ENCODE measurements at regions not wholly inside any gene's neighbourhood (a gene's known extent, or its start where the extent isn't known, plus 50 kb on each side); places are given as distances from the start of the nearest gene placed in this dataset.

DNA sequence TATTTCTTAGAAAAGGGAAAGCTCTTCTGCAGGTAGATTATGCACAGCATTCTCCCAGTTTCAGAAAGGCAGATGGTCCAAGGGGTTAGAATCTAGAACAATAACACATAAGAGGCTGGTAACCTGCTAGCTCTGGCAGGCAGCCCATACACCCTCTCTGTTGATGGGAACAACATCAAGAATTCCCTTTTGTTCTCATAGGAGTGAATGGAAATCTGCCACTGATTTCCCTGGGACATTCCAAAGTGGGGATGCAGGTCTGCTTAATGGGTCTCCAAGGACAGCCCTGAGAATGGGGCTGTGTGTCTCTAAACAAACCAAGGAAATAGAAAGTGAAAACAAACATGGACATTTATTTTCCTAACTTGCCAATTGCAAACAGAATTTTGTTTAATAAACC is 456.8 kb downstream of the EBF1 start:
- Mint-ChIP-seq H3K36me3 (no peaks in the 10 kb centered on the region), H3K4me3 (no peak overlapping the region), H3K9me3 (peaks cover 2% of the 10 kb centered on the region; the same call in 1 of the 2 replicates), H3K27ac (no peak overlapping the region), H3K27me3 (ENCODE audit: low read depth) (no peaks in the 10 kb centered on the region), H3K4me1 (peaks cover 26% of the 10 kb centered on the region)
- no peak for ATAC-seq
- ChIA-PET POLR2A (no interaction called here), CTCF (no interaction called here)
- TF ChIP-seq SP1 (CRISPR knock-in tag; conservative IDR thresholded peaks at IDR 0.05) (no peak), ZBTB21 (CRISPR knock-in tag; IDR thresholded peaks at IDR 0.05; ENCODE audit: borderline replicate concordance) (no peak), ELF4 (CRISPR knock-in tag; IDR thresholded peaks at IDR 0.05; ENCODE audit: low read depth) (no peak)
- no peak for DNase-seq (ENCODE audit: low spot score)

DNA sequence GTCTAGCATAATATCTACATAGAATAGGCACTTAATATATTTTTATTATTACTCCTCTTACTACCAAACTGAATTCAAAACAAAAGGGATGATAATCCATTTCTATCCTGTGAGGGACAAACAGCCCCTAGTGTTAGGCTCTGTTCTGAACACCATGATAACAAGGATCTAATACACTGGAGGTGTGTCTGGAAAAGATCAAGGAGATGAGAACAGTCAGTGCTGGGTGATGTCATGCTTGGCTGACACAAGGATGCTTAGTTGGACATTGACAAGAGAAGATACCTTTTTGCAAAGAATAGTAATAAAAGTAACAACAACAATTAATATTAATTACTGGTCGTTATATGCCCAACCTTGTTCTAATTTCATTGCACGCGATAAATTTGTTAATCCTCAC is 458.7 kb downstream of the EBF1 start:
- Mint-ChIP-seq H3K27me3 (ENCODE audit: low read depth) (no peaks in the 10 kb centered on the region), H3K4me3 (no peak overlapping the region), H3K27ac (no peak overlapping the region), H3K9me3 (no peaks in the 10 kb centered on the region), H3K4me1 (peaks cover 14% of the 10 kb centered on the region), H3K36me3 (no peaks in the 10 kb centered on the region)
- DNase-seq (ENCODE audit: low spot score) = no peak
- ChIA-PET CTCF (no interaction called here), POLR2A (no interaction called here)
- TF ChIP-seq ZNF671 (CRISPR knock-in tag; IDR thresholded peaks at IDR 0.05) (no peak), ZNF232 (CRISPR knock-in tag; IDR thresholded peaks at IDR 0.05) (no peak)
- TF ChIP-seq, protein P1, sequence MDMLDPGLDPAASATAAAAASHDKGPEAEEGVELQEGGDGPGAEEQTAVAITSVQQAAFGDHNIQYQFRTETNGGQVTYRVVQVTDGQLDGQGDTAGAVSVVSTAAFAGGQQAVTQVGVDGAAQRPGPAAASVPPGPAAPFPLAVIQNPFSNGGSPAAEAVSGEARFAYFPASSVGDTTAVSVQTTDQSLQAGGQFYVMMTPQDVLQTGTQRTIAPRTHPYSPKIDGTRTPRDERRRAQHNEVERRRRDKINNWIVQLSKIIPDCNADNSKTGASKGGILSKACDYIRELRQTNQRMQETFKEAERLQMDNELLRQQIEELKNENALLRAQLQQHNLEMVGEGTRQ (CRISPR knock-in tag; IDR thresholded peaks at IDR 0.05) = no peak
- TF ChIP-seq, protein P2, sequence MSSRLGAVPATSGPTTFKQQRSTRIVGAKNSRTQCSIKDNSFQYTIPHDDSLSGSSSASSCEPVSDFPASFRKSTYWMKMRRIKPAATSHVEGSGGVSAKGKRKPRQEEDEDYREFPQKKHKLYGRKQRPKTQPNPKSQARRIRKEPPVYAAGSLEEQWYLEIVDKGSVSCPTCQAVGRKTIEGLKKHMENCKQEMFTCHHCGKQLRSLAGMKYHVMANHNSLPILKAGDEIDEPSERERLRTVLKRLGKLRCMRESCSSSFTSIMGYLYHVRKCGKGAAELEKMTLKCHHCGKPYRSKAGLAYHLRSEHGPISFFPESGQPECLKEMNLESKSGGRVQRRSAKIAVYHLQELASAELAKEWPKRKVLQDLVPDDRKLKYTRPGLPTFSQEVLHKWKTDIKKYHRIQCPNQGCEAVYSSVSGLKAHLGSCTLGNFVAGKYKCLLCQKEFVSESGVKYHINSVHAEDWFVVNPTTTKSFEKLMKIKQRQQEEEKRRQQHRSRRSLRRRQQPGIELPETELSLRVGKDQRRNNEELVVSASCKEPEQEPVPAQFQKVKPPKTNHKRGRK (CRISPR knock-in tag; IDR thresholded peaks at IDR 0.05; ENCODE audit: borderline replicate concordance) = no peak
- TF ChIP-seq, protein P3, sequence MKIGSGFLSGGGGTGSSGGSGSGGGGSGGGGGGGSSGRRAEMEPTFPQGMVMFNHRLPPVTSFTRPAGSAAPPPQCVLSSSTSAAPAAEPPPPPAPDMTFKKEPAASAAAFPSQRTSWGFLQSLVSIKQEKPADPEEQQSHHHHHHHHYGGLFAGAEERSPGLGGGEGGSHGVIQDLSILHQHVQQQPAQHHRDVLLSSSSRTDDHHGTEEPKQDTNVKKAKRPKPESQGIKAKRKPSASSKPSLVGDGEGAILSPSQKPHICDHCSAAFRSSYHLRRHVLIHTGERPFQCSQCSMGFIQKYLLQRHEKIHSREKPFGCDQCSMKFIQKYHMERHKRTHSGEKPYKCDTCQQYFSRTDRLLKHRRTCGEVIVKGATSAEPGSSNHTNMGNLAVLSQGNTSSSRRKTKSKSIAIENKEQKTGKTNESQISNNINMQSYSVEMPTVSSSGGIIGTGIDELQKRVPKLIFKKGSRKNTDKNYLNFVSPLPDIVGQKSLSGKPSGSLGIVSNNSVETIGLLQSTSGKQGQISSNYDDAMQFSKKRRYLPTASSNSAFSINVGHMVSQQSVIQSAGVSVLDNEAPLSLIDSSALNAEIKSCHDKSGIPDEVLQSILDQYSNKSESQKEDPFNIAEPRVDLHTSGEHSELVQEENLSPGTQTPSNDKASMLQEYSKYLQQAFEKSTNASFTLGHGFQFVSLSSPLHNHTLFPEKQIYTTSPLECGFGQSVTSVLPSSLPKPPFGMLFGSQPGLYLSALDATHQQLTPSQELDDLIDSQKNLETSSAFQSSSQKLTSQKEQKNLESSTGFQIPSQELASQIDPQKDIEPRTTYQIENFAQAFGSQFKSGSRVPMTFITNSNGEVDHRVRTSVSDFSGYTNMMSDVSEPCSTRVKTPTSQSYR (CRISPR knock-in tag; IDR thresholded peaks at IDR 0.05) = no peak
- TF ChIP-seq, protein P4, sequence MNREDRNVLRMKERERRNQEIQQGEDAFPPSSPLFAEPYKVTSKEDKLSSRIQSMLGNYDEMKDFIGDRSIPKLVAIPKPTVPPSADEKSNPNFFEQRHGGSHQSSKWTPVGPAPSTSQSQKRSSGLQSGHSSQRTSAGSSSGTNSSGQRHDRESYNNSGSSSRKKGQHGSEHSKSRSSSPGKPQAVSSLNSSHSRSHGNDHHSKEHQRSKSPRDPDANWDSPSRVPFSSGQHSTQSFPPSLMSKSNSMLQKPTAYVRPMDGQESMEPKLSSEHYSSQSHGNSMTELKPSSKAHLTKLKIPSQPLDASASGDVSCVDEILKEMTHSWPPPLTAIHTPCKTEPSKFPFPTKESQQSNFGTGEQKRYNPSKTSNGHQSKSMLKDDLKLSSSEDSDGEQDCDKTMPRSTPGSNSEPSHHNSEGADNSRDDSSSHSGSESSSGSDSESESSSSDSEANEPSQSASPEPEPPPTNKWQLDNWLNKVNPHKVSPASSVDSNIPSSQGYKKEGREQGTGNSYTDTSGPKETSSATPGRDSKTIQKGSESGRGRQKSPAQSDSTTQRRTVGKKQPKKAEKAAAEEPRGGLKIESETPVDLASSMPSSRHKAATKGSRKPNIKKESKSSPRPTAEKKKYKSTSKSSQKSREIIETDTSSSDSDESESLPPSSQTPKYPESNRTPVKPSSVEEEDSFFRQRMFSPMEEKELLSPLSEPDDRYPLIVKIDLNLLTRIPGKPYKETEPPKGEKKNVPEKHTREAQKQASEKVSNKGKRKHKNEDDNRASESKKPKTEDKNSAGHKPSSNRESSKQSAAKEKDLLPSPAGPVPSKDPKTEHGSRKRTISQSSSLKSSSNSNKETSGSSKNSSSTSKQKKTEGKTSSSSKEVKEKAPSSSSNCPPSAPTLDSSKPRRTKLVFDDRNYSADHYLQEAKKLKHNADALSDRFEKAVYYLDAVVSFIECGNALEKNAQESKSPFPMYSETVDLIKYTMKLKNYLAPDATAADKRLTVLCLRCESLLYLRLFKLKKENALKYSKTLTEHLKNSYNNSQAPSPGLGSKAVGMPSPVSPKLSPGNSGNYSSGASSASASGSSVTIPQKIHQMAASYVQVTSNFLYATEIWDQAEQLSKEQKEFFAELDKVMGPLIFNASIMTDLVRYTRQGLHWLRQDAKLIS (CRISPR knock-in tag; IDR thresholded peaks at IDR 0.05; ENCODE audit: borderline replicate concordance) = no peak
- ATAC-seq = no peak

DNA sequence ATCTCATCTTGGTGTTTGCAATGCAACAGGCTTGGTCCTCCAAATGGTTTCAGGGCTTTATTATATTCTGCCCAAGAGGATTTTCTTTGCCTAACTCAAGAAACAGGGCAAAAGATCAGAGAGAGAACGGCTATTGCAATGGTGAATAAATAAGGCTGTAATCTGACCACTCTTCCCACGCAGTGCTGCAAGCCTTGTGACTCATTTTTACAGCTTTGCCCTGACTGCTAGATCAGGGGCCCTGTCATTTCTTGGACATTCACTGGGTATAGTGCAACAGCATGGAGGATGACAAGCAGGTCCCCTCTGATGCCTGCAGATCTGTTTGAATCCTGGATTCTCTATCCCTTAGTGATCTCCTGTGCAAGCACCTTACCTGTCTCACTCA is 459.1 kb downstream of the EBF1 start:
- H3K4me1 Mint-ChIP-seq = peaks cover 14% of the 10 kb centered on the region
- H3K36me3 Mint-ChIP-seq = no peaks in the 10 kb centered on the region
- ChIA-PET CTCF (no interaction called here), POLR2A (no interaction called here)
- TF ChIP-seq FOXP1 (CRISPR knock-in tag; IDR thresholded peaks at IDR 0.05; ENCODE audit: borderline replicate concordance) = no peak
- TF ChIP-seq KAT7 (CRISPR knock-in tag; IDR thresholded peaks at IDR 0.05; ENCODE audit: borderline replicate concordance) = no peak
- no peak for TF ChIP-seq ZNF317 (CRISPR knock-in tag; IDR thresholded peaks at IDR 0.05; ENCODE audit: borderline replicate concordance, low read depth)
- TF ChIP-seq, protein P4 (CRISPR knock-in tag; IDR thresholded peaks at IDR 0.05; ENCODE audit: borderline replicate concordance) = no peak
- DNase-seq (ENCODE audit: low spot score) (no peak), ATAC-seq (no peak)
- H3K27ac Mint-ChIP-seq = no peak overlapping the region
- no peaks in the 10 kb centered on the region for H3K27me3 Mint-ChIP-seq (ENCODE audit: low read depth)
- no peaks in the 10 kb centered on the region for H3K9me3 Mint-ChIP-seq
- no peak overlapping the region for H3K4me3 Mint-ChIP-seq

All from WTC11 (cell line).